ENCODE measurements at regions not wholly inside any gene's neighbourhood (a gene's known extent, or its start where the extent isn't known, plus 50 kb on each side); places are given as distances from the start of the nearest gene placed in this dataset.
"Not testable (repeated sequence)": the region's sequence is repeated elsewhere in the genome, so short reads cannot be mapped to it uniquely, and the experiment has no call there.

DNA sequence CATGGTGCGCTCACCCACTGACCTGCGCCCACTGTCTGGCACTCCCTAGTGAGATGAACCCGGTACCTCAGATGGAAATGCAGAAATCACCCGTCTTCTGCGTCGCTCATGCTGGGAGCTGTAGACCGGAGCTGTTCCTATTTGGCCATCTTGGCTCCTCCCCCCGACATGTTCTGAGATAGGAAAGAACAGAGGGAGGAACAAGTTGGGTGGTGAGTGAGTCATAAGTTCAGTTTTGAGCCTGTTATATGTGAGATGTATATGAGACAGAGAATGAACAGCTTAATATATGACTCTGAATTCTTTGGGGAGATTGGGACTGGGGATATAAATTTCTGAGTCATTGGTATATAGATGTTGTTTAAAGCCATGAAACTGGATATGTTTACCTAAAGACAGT lies 596.7 kb downstream of the TSN start:
- TF ChIP-seq POLR2A (IDR thresholded peaks at IDR 0.05; ENCODE audit: low read length); GATA1 (IDR thresholded peaks at IDR 0.05; ENCODE audit: low read depth, low read length): not testable (repeated sequence)
